Anterior cingulate cortex (tissue), 58 donors: ENCODE measurements at regions not wholly inside any gene's neighbourhood (a gene's known extent, or its start where the extent isn't known, plus 50 kb on each side); places are given as distances from the start of the nearest gene placed in this dataset.
A peak's percentile ranks its signal among the peaks of the same experiment; 100 is the strongest.

ENCODE experiments used
- DNase-seq, 58 donors: peaks; one replicate each; lab custom pipeline; 2025; lab: John Stamatoyannopoulos, UW

- DNase-seq = no peak
Measured at GRCh38 chr14:104334424-104335161, 196.2 kb downstream of the KIF26A start.

- no peak for DNase-seq
Measured at GRCh38 chr14:104335176-104335575, 196.8 kb downstream of the KIF26A start.

DNA sequence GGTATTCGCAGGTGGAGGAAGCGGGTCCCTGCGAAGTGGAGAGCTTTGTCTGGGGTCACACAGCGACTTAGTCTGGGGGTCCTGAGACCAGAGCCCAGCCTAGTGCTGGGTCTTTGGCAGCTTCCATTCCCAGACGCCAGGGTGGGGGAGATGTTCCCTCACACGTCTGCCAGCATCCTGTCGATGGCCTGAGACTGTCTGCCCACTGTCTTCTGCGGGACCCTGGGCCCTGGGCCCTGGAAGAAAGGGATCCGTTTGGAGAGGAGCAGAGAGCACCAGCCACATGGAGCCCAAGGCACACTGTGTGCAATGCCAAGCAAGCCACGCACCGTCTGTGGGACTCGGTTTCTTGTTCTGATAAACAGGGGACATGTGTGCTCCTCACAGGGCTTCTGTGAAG lies 197.2 kb downstream of the KIF26A start:
- no peak for DNase-seq

GRCh38 chr14:104337351-104337750 lies 199.0 kb downstream of the KIF26A start:
- no peak for DNase-seq

DNA sequence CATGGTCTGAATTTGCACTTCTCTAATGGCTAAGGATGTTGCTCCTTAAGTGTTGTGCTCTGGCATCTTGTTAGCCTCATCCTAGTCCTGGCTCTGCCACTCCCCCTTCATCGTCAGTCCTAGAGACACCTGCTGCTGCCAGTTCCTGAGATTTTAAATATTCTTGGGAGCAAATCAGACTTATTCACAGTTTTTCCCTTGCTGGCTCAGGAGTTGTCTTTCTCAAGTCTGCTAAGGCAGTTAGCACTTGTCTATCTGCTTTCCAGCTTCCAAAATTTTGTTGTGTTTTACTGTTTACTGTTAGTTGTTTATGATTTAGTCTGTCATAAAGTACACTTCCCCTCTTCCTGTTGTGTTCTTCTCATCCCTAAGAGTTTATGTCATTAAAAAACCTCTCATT lies 201.0 kb downstream of the KIF26A start:
- DNase-seq = no peak

DNA sequence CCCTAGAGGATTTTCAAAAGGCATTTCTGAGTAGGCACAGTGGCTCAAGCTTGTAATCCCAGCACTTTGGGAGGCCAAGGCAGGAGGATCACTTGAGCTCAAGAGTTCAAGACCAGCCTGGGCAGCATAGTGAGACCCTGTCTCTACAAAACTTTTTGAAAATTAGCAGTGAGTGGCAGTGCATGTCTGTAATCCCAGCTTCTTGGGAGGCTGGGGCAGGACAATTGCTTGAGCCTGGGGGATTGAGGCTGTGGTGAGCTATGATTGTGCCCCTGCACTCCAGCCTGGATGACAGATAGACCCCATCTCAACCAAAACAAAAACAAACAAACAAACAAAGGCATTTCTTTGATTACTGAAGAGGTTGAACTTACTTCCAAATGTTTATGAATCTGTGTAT lies 201.4 kb downstream of the KIF26A start:
- DNase-seq = no peak

GRCh38 chr14:104341532-104342434 lies 203.4 kb downstream of the KIF26A start:
- DNase-seq = no peak

DNA sequence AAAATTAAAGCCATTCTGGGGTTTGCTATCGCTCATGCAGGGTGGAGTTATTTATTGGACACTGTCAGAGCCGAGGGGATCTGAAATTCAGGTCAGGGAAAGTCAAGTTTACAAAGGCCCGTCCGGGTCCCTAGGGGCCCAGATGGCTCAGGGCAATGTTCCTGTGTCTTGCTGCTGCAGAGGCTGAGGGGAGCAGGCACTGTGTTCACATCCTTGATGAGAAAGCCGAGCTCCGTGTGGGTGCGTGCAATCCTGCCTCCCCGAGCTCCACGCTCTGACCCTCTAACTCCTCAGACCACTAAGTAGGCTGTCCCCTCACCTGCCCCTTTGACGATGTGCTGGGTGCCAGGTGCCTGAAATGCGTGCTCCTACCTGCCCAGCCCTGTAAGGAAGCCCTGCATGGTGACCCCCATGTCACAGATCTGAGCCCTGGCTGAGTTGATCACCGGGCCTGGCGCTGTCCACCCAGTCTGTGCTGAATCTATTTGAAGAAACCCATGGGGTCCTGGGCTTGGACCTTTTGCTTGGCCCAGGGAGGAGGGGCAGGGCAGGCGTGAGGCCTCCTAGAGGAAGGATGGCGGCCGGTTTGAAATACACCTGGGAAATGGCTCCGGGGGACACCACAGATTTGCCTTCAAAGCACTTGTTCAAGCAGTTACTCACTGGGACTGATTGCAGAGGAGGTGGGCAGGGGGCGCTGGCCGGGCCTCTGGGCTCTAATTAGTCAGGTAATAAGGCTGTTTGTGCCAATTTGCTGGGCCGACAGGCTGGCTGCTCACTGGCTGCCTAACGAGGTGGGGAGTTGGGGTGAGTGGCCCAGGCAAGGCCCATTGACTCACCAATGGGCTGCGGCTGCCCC lies 204.3 kb downstream of the KIF26A start:
- DNase-seq = no peak

DNA sequence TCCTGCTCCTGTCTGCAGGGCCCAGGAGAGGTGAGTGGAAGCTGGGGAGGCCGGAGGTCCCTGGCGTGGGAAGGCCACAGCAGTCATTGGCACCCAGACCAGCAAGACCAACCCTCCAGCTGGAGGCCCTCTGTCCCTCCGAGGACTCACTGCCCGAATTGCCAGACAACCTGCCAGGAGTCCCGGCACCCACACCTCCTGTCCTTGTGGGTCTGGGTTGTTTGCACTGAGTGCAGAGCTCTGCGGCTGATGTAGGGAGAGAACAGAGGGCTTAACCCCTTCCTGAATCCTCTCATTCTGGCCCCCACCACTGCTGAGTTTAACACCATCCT lies 204.9 kb downstream of the KIF26A start:
- DNase-seq = no peak

DNA sequence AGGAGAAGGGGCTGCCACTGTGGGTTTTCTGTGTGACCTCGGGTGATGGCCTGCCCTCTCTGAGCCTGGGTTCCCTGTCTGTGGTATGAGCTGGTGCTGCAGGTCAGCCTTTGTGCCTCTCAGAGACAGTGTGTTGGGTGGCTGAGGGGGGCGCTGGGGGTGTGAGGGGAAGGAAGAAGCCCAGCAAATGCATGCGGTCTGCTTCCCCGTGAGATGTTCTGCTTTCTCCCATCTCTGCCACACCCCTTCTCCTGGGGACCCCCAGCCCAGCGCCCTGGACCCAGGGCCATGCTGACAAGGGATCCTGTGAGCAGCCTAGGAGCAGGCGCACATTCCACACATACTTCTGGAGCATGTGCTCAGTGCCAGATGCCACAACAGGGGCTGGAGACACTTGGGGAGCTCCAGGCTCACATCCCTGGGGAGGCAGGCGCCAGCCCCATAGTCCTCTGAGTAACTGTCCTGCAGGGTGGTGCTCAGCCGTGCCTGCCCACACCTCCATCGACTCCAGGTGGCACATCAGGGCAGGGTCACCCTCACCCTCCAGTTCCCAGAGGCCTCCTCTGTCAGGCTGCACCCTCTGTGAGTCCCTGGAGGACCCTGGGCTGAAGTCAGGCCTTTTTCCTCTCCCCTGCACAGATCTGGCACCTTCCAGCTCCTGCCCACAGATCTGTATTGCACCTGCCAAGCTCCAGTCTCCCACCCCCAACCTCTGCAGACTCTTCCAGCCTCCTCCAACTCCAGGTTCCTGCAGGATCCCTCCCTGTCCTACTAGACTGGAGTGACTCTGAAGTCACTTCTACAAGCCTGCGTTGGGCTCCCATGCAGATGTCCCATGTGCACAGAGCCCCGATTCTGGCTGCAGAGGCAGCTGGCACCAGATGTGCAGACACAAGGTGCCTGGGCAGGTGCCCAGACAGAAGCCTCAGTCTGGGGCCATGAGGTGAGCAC lies 205.6 kb downstream of the KIF26A start:
- no peak for DNase-seq

DNA sequence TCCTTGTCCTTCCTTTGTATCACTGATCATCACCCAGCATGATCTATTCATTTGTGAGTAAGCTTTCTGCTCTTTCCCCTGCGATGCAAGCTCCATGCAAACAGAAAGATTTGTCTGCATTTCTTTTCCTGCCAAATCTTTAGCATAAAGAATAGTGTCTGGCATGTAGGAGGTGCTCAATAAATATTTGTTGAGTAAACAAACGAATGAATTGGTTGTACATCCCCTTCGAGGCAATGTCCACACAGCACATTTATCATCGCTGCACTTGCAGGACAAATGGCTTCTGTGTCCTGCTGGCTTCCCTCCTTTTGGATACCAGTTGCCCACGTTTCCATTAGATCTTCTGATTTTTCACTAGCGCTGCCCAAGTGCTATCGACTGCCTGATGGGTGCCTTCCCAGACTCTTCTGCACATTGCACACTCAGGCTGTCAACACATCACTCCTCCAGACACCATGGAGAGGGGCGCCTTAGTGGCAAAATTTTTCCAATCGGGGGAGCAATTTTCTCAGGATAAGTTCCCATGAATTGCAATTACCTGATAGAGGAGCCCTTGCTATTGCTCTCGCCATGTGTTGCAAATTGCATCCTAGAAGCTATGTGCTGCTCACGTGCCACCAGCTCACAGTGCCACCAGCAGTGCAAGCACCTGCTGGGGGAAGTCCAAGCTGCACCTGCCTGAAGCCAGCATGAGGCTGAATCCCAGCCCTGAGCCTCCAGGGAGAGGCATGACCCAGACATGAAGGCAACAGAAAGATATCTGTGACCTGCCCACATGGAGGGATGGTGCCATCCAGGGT lies 206.6 kb downstream of the KIF26A start:
- DNase-seq = no peak

- no peak for DNase-seq
Measured at GRCh38 chr14:104345621-104346462, 207.5 kb downstream of the KIF26A start.

DNA sequence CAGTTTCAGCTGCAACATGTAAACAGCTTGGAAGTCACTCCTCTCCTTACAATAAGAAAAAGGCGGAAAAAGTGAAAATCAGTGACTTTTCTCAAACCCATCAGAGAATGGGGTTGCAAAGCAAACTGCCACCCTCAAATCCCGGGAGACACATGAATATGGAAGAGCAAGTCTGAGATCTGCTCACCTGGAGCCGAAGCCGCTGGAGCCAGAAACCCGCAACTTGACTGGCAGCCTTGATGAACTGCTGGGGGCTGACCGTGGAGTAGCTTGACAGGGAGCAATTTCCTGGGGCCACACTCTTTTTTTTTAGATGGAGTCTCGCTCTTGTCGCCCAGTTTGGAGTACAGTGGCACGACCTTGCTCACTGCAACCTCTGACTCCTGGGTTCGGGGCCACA lies 208.2 kb downstream of the KIF26A start:
- no peak for DNase-seq

DNA sequence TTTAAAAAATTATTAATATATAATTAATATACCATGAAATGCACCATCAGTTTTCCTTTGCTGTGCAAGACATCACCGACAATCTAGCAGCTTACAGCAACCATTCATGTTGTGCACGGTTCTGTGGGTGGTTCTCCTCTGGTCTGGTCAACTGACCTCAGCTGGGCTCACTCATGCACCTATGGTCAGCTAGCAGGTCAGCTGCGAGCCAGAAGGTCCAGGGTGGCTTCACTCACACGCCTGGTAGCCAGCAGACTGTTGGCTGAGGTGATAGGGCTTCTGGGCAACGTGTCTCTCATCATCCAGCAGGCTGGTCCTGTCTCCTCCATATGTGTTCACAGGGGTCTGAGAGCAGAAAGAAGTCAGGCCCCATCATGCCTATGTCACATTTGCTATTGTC lies 210.4 kb downstream of the KIF26A start:
- no peak for DNase-seq

DNA sequence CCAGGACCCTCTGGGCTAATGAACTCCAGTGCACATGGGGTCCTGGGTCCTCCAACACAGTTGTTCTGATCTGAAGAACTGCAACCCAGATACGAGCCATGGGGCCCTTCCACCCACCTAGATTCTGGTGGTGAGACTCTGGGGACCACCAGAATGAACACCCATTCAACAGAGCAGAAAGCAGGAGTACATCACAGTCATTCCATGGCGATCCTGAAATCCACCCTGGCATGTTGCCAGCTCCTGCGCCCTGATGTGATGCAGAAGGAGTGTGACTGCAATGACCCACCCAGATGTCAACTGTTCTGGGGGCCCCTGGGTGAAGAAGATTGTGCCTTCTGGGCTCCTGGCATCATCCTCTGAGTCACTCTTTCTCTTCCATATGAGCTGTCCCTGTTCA lies 211.6 kb downstream of the KIF26A start:
- DNase-seq = peak in 1 of 58 donors; percentile 25

DNA sequence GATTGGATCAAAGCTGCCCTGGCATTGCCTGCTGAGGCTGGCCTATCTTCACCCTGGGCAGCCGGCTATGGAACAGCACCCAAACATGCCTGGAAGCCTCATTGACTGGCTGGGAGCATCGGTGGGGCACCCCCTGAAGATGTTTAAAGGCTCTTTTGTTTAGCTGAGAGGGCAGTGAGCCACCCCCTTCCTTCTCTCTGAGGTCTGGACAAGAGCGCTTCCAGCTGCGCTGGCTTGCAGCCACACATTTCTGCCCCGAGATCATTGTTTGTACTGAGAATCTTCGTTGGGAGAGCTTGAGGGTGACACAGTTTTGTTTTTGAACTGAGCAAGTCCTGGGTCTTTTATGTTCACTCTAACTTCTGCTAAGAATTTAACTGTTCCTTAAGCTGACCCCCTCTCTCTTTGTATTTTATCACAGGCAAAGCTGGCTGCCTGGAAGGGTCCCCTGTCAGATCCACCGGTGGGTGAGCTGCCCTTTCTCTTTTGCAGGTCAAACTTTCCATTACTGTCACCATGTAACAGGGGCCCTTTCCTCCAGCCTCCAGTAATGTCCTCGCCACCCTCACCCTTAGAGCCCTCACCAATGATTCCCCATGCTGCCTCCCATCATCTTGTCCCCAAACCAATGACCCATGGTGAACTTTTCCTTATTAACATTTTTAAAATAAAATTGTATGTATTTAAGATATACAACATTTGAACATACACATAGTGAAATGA lies 212.2 kb downstream of the KIF26A start:
- peak in 53 of 58 donors; percentile 3 to 91 (median 71) for DNase-seq

DNA sequence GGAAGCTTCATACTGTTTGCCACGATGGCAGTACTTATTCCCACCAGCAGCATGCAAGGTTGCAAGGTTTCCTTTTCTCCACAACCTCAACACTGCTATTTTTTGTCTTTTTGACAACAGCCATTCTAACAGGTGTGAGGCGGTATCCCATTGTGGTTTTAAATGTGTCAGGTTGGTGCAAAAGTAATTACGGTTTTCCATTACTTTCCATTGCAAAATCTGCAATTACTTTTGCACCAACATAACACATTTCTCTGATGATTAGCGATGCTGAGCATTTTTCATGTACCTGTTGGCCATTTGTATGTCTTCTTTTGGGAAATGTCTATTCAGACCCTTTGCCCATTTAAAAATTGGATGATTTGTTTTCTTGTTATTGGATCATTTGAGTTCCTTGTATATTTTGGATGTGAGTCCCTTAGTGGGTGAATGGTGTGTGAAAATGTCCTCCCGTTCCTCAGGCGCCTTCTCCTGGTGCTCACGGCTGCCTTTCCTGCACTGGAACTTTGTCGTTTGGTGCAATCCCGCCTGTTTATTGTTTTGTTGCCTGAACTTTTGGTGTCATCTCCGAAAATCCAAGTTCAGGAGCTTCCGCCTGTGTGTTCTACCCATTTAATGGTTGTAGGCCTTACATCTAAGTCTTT lies 213.6 kb downstream of the KIF26A start:
- no peak for DNase-seq
